H1 (cell line): ENCODE measurements at regions not wholly inside any gene's neighbourhood (a gene's known extent, or its start where the extent isn't known, plus 50 kb on each side); places are given as distances from the start of the nearest gene placed in this dataset.

Experiments used
- CTCF ChIA-PET: fragments of 300-600 bp; sonication (Branson Sonifier 250); formaldehyde crosslinking; loops from one replicate; lab custom pipeline; 2021; ENCODE audit not compliant: partially characterized antibody; lab: Charles Lee
- POLR2A ChIA-PET: fragments of 300-600 bp; sonication (Branson Sonifier 250); formaldehyde crosslinking; loops from one replicate; lab custom pipeline; 2021; ENCODE audit warnings: inconsistent platforms; ENCODE audit not compliant: partially characterized antibody; lab: Charles Lee
- DNase-seq, 2 experiments: peaks; one replicate each; pipeline versions ENCODE4 v3.0.0 to v3.0.0-alpha.2; 2010 to 2022; ENCODE audit warnings: low spot score in 2 of 2, low read depth in 1 of 2, mixed read lengths in 1 of 2
- FAIRE-seq: peaks from 2 replicates; lab custom pipeline; 2011; peaks lifted over from hg19 to GRCh38; lab: Jason Lieb, UNC
- H2AFZ ChIP-seq: 2 replicates; pipeline ENCODE4 v1.8.1; 2012; ENCODE audit warnings: low read length, inconsistent platforms
- H2AK5ac ChIP-seq: 2 replicates; pipeline ENCODE4 v1.6.1; 2013; ENCODE audit warnings: low read depth, low read length
- H2BK120ac ChIP-seq: replicated peaks from 2 replicates; pipeline ENCODE3; 2013; ENCODE audit warnings: low read depth, low read length, inconsistent platforms
- H2BK12ac ChIP-seq: 2 replicates; pipeline ENCODE4 v1.6.1; 2013; ENCODE audit warnings: low read depth, low read length
- H2BK15ac ChIP-seq: 2 replicates; pipeline ENCODE4 v1.6.1; 2013; ENCODE audit warnings: low read length
- H2BK20ac ChIP-seq: 2 replicates; pipeline ENCODE4 v1.6.1; 2013; ENCODE audit warnings: low read length
- H2BK5ac ChIP-seq: 2 replicates; pipeline ENCODE4 v1.6.1; 2013; ENCODE audit warnings: low read depth, low read length
- H3K14ac ChIP-seq: 2 replicates; pipeline ENCODE4 v1.6.1; 2013; ENCODE audit warnings: inconsistent platforms; ENCODE audit not compliant: insufficient read length
- H3K18ac ChIP-seq: 2 replicates; pipeline ENCODE4 v1.6.1; 2013; ENCODE audit warnings: low read length; ENCODE audit errors: extremely low read depth
- H3K23ac ChIP-seq: 2 replicates; pipeline ENCODE4 v1.6.1; 2013; ENCODE audit warnings: inconsistent platforms; ENCODE audit not compliant: insufficient read length
- H3K23me2 ChIP-seq: 2 replicates; pipeline ENCODE4 v1.6.1; 2013; ENCODE audit warnings: low read depth, low read length
- H3K27ac ChIP-seq: 2 replicates; pipeline ENCODE4 v1.6.1; 2011; ENCODE audit warnings: low read depth, low read length, inconsistent platforms
- H3K27me3 ChIP-seq, 4 experiments: replicated peaks in 1 of 4; 1 replicate in 1 of 4; 2 replicates in 3 of 4; pipeline versions ENCODE4 v1.6.1 to v1.8.1; 2011 to 2013; ENCODE audit warnings: low read length in 3 of 4, mild to moderate bottlenecking in 3 of 4, inconsistent platforms in 2 of 4, mixed read lengths in 2 of 4, moderate library complexity in 1 of 4; ENCODE audit not compliant: control insufficient read depth in 3 of 4, insufficient read depth in 3 of 4; ENCODE audit errors: extremely low read depth in 1 of 4
- H3K36me3 ChIP-seq, 4 experiments: 2 replicates each; pipeline versions ENCODE4 v1.6.1 to v1.8.1; 2011 to 2013; ENCODE audit warnings: mild to moderate bottlenecking in 4 of 4, low read length in 3 of 4, moderate library complexity in 2 of 4, control low read depth in 1 of 4, inconsistent platforms in 1 of 4; ENCODE audit not compliant: insufficient read depth in 4 of 4, control insufficient read depth in 2 of 4
- H3K4ac ChIP-seq: replicated peaks from 2 replicates; pipeline ENCODE3; 2013; ENCODE audit warnings: low read length, low read depth, mixed read lengths, inconsistent platforms; ENCODE audit not compliant: insufficient read length
- H3K4me1 ChIP-seq, 4 experiments: replicated peaks in 1 of 4; 1 replicate in 1 of 4; 2 replicates in 3 of 4; pipeline versions ENCODE4 v1.6.1 to v1.8.1; 2011 to 2013; ENCODE audit warnings: low read length in 3 of 4, inconsistent platforms in 2 of 4, mixed read lengths in 1 of 4; ENCODE audit not compliant: insufficient read depth in 4 of 4, control insufficient read depth in 3 of 4
- H3K4me2 ChIP-seq, 2 experiments: 2 replicates each; pipeline versions ENCODE4 v1.6.1 to v1.8.1; 2011 to 2013; ENCODE audit warnings: low read depth in 2 of 2, low read length in 2 of 2, control low read depth in 1 of 2, inconsistent platforms in 1 of 2, mild to moderate bottlenecking in 1 of 2; ENCODE audit not compliant: insufficient read depth in 1 of 2
- H3K4me3 ChIP-seq, 4 experiments: fragments of 200-600, 300-600 bp in 1 of 4; sonication (generic), shearing (Covaris generic), sonication (Bioruptor Twin) in 1 of 4; 2 replicates each; pipeline versions ENCODE4 v1.5.1 to v1.8.1; 2011 to 2016; ENCODE audit warnings: low read length in 4 of 4, low read depth in 3 of 4, control low read depth in 2 of 4, inconsistent platforms in 2 of 4, mild to moderate bottlenecking in 2 of 4, mixed read lengths in 1 of 4, moderate library complexity in 1 of 4; ENCODE audit not compliant: insufficient read depth in 2 of 4; ENCODE audit errors: extremely low read depth in 1 of 4
- H3K56ac ChIP-seq: replicated peaks from 2 replicates; pipeline ENCODE3; 2013; ENCODE audit warnings: low read depth, mild to moderate bottlenecking, mixed read lengths, low read length, inconsistent platforms; ENCODE audit not compliant: insufficient read length
- H3K79me1 ChIP-seq: 2 replicates; pipeline ENCODE4 v1.6.1; 2013; ENCODE audit warnings: low read depth, low read length, control low read depth
- H3K79me2 ChIP-seq, 2 experiments: 2 replicates each; pipeline versions ENCODE4 v1.6.1 to v1.8.1; 2012 to 2013; ENCODE audit warnings: low read length in 2 of 2, mild to moderate bottlenecking in 2 of 2, inconsistent platforms in 1 of 2; ENCODE audit not compliant: insufficient read depth in 2 of 2, control insufficient read depth in 1 of 2
- H3K9ac ChIP-seq, 4 experiments: replicated peaks in 1 of 4; 1 replicate in 1 of 4; 2 replicates in 3 of 4; pipeline versions ENCODE4 v1.6.1 to v1.8.1; 2011 to 2013; ENCODE audit warnings: low read depth in 3 of 4, low read length in 3 of 4, control low read depth in 2 of 4, mild to moderate bottlenecking in 2 of 4, moderate library complexity in 2 of 4, inconsistent platforms in 1 of 4; ENCODE audit errors: extremely low read depth in 1 of 4
- H3K9me3 ChIP-seq, 2 experiments: 2 replicates each; pipeline versions ENCODE4 v1.6.1 to v1.8.1; 2012 to 2013; ENCODE audit warnings: mild to moderate bottlenecking in 2 of 2, moderate library complexity in 2 of 2, control low read depth in 1 of 2, inconsistent platforms in 1 of 2, low read depth in 1 of 2, low read length in 1 of 2, mixed read lengths in 1 of 2; ENCODE audit not compliant: insufficient read depth in 2 of 2
- H4K20me1 ChIP-seq, 2 experiments: replicated peaks in 1 of 2; 2 replicates each; pipeline versions ENCODE3 to v1.8.1; 2011 to 2013; ENCODE audit warnings: inconsistent platforms in 2 of 2, low read length in 2 of 2, mild to moderate bottlenecking in 1 of 2; ENCODE audit not compliant: insufficient read depth in 2 of 2, control insufficient read depth in 1 of 2
- H4K5ac ChIP-seq: 2 replicates; pipeline ENCODE4 v1.6.1; 2013; ENCODE audit warnings: low read length, low read depth, mixed read lengths, inconsistent platforms; ENCODE audit not compliant: insufficient read length
- H4K8ac ChIP-seq: 2 replicates; pipeline ENCODE4 v1.8.0; 2013; ENCODE audit warnings: mild to moderate bottlenecking, moderate library complexity, low read length, inconsistent platforms; ENCODE audit not compliant: insufficient read depth; ENCODE audit errors: extremely low read depth
- H4K91ac ChIP-seq: replicated peaks from 2 replicates; pipeline ENCODE3; 2013; ENCODE audit warnings: low read length, mixed read lengths, inconsistent platforms; ENCODE audit not compliant: insufficient read length
- ASH2L ChIP-seq: fragments of 200-600, 300-600 bp; sonication (generic); IDR thresholded peaks from one replicate; pipeline ENCODE4 v1.7.1; 2017; ENCODE audit warnings: low read length
- CBX8 ChIP-seq: fragments of 300-800, 300-1000 bp; sonication (generic); IDR thresholded peaks from 2 replicates; pipeline ENCODE4 v1.7.1; 2016; ENCODE audit warnings: low read depth, low read length, borderline replicate concordance
- CEBPB ChIP-seq: IDR thresholded peaks from 2 replicates; pipeline ENCODE4 v1.6.1; 2012; ENCODE audit warnings: low read depth, low read length
- EP300 ChIP-seq, 2 experiments: IDR thresholded peaks; 1 replicate in 1 of 2; 2 replicates in 1 of 2; pipeline ENCODE4 v1.6.1; 2011 to 2012; ENCODE audit warnings: low read depth in 2 of 2, low read length in 2 of 2, mild to moderate bottlenecking in 2 of 2, borderline replicate concordance in 1 of 2, inconsistent platforms in 1 of 2, moderate library complexity in 1 of 2
- RBBP5 ChIP-seq: IDR thresholded peaks from 2 replicates; pipeline ENCODE4 v1.7.1; 2012; ENCODE audit warnings: low read depth, mild to moderate bottlenecking, inconsistent platforms, low read length, moderate library complexity, borderline replicate concordance
- SUZ12 ChIP-seq: fragments of 200-600 bp; sonication (generic); IDR thresholded peaks from 2 replicates; pipeline ENCODE4 v1.6.1; 2012; ENCODE audit warnings: mild to moderate bottlenecking, inconsistent platforms, low read length, moderate library complexity, mixed read lengths
- TBP ChIP-seq: IDR thresholded peaks from 2 replicates; pipeline ENCODE4 v1.6.1; 2011; ENCODE audit warnings: low read depth, low read length, improper control_type of control experiment
- TCF12 ChIP-seq: IDR thresholded peaks from 2 replicates; pipeline ENCODE4 v1.6.1; 2011; ENCODE audit warnings: low read depth, mild to moderate bottlenecking, low read length
- TEAD4 ChIP-seq: IDR thresholded peaks from 2 replicates; pipeline ENCODE4 v1.6.1; 2012; ENCODE audit warnings: low read depth, low read length, inconsistent platforms, mixed read lengths
- YY1 ChIP-seq: IDR thresholded peaks from 2 replicates; pipeline ENCODE4 v1.6.1; 2011; ENCODE audit warnings: low read depth, mild to moderate bottlenecking, low read length
- WGBS, 2 experiments: shearing (Covaris generic) in 1 of 2; methylation state at CpG; one replicate each; pipeline versions ENCODE4 v1.1.6 to v1.1.7; 2013 to 2015; ENCODE audit warnings: low lambda C conversion rate in 2 of 2, mixed read lengths in 2 of 2, inconsistent platforms in 1 of 2, low coverage in 1 of 2, missing lambda C conversion rate in 1 of 2; ENCODE audit not compliant: insufficient replicate concordance in 2 of 2, insufficient coverage in 1 of 2, insufficient read length in 1 of 2; ENCODE audit errors: extremely low coverage in 1 of 2, missing lambda C conversion rate in 1 of 2; 5-methylcytosine and 5-hydroxymethylcytosine counted together
- TF ChIP-seq, protein P1 (sequence below): IDR thresholded peaks from 2 replicates; pipeline ENCODE4 v1.6.1; 2011; ENCODE audit warnings: low read depth, mild to moderate bottlenecking, low read length; ENCODE audit not compliant: insufficient read depth

DNA sequence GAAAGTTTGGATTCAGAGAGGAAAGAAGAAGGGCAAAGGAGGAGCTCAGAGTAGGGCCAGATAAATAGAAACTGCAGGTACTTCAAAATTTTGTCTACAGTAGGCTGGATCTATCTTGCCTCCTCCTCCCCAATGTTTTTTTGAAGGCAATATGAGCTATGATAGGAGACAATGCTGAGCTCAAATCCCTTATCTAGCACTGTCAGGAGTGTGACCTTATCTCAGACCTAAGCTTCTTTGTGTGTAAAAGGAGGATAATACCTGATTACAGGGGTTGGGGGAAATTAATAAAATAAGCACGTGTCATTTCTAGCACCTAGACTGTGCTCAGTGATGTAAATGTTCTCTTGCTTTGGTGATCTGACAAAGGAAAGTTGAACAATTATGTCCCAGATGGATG, 137.8 kb upstream of the CD180 start:
- CTCF ChIA-PET, result interaction anchor here (0.6 kb wide), 1 partner anchor 1548 kb away, joined by 4 read pairs; no protein-coding TSS in a partner anchor
- Histone ChIP-seq H4K8ac (no peak overlapping the region), H3K14ac (no peak overlapping the region), H2BK120ac (no peak overlapping the region), H4K5ac (no peak overlapping the region), H3K36me3 (no peaks in the 10 kb centered on the region), H3K4me2 (no peak overlapping the region), H2AFZ (no peak overlapping the region; the same call in 1 of the 2 replicates), H3K79me1 (no peaks in the 10 kb centered on the region), H3K4me1 (no peaks in the 10 kb centered on the region), H2BK5ac (no peak overlapping the region), H3K23ac (no peak overlapping the region), H3K9ac (no peak overlapping the region), H3K4me3 (no peak overlapping the region), H3K79me2 (no peaks in the 10 kb centered on the region), H3K27ac (no peak overlapping the region), H4K91ac (no peak overlapping the region), H3K56ac (no peak overlapping the region), H3K23me2 (no peaks in the 10 kb centered on the region), H3K9me3 (no peaks in the 10 kb centered on the region), H3K18ac (no peak overlapping the region), H2BK15ac (no peak overlapping the region), H3K27me3 (no peaks in the 10 kb centered on the region), H2BK12ac (no peak overlapping the region), H2BK20ac (no peak overlapping the region), H4K20me1 (no peaks in the 10 kb centered on the region), H2AK5ac (no peak overlapping the region), H3K4ac (no peak overlapping the region)
- POLR2A ChIA-PET, result interaction anchor here (1.1 kb wide), 1 partner anchor 15 kb away, joined by 3 read pairs; no protein-coding TSS in a partner anchor
- FAIRE-seq, result no peak
- no peak for DNase-seq
- WGBS, 2 experiments, result 86% methylated on average over 1 of the region's 1 CpG; no CpG with 5 or more reads in 1 of the 2 experiments
- no peak for TF ChIP-seq CBX8
- TF ChIP-seq TEAD4, result no peak
- no peak for TF ChIP-seq TBP
- TF ChIP-seq, protein P1, sequence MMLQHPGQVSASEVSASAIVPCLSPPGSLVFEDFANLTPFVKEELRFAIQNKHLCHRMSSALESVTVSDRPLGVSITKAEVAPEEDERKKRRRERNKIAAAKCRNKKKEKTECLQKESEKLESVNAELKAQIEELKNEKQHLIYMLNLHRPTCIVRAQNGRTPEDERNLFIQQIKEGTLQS, result no peak
- TF ChIP-seq YY1, result no peak
- no peak for TF ChIP-seq TCF12
- TF ChIP-seq CEBPB, result no peak
- TF ChIP-seq EP300 (IDR thresholded peaks at IDR 0.05; ENCODE audit: borderline replicate concordance in 1 of 2, low read depth in 2 of 2, low read length in 2 of 2), result no peak
- no peak for TF ChIP-seq SUZ12
- TF ChIP-seq RBBP5, result no peak
- no peak for TF ChIP-seq ASH2L
